GM18868 (cell line): ENCODE measurements at regions not wholly inside any gene's neighbourhood (a gene's known extent, or its start where the extent isn't known, plus 50 kb on each side); places are given as distances from the start of the nearest gene placed in this dataset.
A peak's percentile ranks its signal among the peaks of the same experiment; 100 is the strongest.

Source experiments
- ATAC-seq: cut with Tn5 transposase; IDR thresholded peaks from one replicate; pipeline ENCODE4 v1.9.1; 2021; ENCODE audit warnings: mild to moderate bottlenecking, moderate library complexity; ENCODE audit not compliant: unreplicated experiment

- no peak for ATAC-seq
Measured at GRCh38 chr13:73248711-73249580, 190.1 kb downstream of the KLF5 start.

- ATAC-seq: no peak
Measured at GRCh38 chr13:73248154-73248553, 189.3 kb downstream of the KLF5 start.

DNA sequence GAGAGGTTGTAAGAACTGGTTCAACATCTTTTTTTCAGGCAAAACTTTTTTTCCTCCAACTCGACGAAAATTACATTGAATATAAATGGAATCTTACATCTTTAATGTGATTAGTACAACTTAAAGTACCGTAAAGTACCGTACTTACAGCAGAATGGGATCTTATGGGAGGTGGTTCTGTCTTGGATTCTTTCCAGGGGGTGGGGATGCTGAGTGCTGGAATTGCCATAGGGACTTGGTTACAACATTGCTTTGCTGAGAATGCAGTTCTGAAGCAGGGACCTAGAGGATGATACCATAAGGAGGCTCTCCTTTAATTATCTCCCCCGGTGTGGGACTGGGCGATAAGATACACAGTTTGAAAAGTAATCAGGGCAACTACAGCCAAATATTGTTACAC, 186.4 kb downstream of the KLF5 start:
- ATAC-seq: no peak

GRCh38 chr13:73244467-73244866, 185.7 kb downstream of the KLF5 start:
- ATAC-seq: no peak

GRCh38 chr13:73242515-73243015, 183.8 kb downstream of the KLF5 start:
- ATAC-seq: no peak

GRCh38 chr13:73240193-73240592, 181.4 kb downstream of the KLF5 start:
- ATAC-seq: no peak

DNA sequence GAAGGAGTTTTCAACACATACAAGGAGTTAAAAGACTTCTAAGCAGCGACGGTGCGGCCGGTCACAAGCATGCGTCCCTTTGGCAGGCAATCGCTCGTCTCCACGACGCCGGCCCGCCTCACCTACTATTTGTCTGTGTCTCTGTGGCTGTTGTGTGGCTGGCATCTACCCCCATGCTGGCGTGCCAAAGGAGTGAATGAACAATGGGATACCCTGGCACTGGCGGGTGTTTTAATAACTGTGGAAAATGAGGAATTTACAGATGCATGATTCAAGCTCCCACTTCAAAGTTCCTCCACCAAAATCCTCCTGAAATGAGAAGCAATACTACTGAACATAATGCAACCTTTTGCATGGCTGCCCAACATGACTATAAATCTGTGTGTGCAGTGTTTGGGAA, 176.6 kb downstream of the KLF5 start:
- ATAC-seq: no peak

DNA sequence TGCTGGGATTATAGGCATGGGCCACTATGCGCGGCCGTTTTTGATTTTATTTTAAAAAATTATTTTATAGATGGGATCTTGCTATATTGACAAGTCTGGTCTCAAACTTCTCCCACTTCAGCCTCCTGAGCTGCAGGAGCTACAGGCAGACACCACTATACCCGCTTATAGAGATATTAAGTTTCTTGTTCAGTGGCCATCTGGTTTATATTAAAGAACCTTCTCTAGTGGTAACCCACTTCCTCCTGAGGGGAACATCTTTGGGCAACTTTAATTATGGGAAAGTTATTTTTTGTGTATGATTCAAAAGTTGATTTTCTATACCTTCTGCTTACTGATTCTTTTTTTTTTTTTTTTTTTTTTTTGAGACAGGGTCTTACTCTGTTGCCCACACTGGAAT, 172.7 kb downstream of the KLF5 start:
- no peak for ATAC-seq

DNA sequence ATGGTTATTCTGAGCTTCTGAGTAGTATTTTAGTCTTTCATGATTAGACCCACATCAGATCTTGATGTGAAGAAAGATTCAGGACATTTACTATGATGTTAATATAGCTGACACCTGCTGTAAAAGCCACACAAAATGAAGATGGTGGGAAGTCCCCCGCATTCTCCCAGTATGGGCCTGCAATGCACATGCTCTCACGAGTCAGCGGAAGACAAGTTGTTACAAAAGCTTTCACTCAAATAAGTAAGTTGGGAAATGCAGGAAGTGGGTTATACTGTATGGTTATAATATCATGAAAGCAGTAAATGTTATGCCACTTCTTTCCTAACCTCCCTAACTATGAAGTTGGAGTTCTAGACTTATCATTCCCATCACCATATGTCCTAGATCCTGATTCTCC, 171.9 kb downstream of the KLF5 start:
- ATAC-seq: no peak

DNA sequence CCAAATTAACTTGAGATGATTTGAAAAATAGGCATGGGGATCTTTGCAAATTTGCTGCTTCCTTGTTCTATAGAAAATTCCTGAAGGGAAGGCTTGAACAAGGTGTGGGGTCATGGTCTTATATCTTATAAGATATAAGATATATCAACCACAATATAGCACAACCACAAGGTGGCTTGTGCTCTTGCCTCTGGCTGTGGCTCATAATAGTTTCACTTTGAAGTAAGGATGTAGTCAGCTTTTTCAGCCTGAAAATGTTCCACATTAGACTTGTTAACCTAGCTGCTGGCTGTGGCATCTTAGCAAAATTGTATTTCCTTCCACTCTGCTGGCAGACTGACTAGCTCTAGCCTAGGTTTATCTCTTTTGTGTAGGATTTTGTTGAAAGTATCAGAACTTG, 169.7 kb downstream of the KLF5 start:
- no peak for ATAC-seq

GRCh38 chr13:73225990-73226389, 167.2 kb downstream of the KLF5 start:
- ATAC-seq: no peak

GRCh38 chr13:73224703-73225102, 165.9 kb downstream of the KLF5 start:
- no peak for ATAC-seq

DNA sequence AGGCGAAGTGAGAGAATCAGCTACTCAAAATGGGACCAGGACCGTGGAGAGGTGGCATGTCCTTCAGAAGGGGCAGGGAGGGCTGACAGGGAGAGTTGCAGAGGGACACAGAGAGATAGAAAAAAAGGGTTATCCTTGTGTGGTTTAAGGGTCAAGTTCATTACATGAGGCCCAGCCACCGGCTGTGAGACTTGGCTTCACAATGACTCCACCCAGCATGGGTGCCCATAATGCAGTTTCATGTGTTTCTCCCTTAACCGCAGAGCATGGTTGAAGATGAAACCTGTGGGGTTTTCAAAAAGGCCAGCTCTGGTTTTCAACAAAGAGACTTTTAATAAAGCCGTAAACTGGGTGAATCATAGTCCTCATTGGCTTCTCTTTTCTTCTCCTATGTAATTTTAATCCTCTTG, 164.6 kb downstream of the KLF5 start:
- peak; percentile 85 for ATAC-seq

DNA sequence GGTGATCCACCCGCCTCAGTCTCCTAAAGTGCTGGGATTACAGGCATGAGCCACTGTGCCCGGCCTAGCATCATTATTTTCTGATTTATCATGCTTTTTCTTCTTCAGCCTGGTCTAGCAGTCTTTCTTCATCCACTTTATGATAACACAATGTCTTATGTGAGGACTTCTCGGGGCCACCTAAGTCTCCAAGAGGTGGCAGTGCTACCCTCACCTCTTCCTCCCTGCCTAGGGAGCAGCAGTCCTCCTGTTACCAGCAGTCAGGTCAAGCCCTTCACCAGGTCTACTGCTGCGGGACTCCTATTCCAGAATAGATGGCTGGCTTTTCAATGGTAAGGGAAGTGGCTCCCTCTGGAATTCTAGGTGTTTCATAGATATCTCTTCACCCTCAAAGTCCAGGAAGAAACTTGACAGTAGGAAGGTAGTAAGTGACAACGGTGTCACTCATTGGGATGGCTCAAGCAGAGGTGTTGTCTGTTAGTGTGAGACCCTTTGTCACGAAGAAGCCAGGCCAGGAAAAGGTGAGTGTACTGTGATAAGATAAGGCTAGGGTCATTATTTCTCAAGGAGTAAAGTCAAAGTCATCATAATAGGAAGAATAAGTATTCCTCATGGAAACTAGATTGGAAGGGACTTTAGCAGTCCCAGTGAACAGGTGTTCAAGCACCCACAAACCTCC, 164.0 kb downstream of the KLF5 start:
- ATAC-seq: no peak

- ATAC-seq: no peak
Measured at GRCh38 chr13:73220966-73221720, 162.3 kb downstream of the KLF5 start.

DNA sequence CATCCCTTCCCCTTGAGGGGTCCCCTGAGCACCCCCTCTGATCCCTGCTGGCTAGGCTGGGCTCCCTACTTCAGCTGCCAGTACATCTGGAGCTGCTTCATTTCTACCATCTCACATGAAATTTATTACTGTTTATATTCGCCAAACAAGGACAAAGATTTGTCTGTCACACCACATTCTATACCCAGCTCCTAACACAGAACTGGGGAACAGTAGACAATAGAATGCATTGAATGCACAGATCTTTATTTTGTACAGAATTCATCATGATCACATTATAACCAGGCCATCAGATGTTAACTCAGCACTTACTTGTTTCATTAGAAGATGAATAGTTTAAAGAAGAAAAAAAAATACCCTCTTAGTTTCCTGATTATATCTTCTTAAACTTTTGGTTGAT, 159.4 kb downstream of the KLF5 start:
- ATAC-seq: no peak

DNA sequence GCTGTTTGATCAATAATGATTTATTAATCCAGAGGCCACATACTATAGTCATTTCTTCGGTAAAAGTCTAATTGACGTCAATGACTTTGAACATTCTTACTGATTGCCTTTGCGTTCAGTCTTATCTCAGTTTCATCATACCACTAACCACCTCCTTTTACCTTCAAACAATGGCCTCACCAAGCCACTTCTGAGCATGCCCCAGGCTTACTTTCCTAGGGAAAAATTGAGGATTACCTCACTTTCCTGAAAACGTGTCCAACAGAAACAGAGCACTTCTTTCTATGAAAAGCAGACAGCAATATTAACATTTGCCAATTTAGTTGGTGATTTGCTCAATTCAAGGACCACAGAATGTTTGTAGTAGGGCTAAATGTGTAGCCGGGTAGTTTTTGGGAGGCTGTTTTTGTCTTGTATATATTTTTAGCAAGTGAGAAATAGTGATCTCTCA, 157.6 kb downstream of the KLF5 start:
- no peak for ATAC-seq

DNA sequence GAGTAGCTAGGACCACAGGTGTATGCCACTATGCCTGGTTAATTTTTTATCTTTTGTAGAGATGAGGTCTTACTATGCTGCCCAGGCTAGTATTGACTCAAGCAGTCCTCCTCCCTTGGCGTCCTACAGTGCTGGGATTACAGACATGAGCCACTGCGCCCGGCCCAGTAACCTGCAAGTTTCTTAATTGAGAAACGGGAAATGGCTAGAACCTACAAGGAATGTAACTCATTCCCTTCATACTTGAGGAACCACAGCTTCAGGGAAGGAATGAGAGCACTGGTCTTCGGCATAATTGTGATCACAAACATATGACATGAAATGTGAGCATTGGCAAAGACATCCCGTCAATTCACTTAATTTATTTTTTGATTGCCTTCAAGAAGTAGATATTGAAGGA, 157.0 kb downstream of the KLF5 start:
- ATAC-seq: no peak

DNA sequence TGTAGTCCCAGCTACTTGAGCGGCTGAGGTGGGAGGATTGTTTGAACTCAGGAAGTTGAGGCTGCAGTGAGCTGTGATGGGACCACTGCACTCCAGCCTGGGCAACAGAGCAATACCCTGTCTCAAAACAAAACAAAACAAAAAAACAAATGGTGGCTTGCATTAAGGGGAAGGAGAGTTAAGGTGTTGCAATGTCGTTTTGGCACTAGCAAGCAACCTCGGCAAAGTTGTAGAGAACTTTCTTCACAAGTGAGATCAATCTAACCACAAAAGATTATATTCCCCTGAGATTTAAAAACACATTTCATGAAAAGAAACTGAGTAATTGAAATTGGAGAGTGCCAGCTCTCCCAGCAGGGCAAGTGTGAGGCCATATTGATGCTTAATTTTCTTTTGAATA, 153.7 kb downstream of the KLF5 start:
- no peak for ATAC-seq

GRCh38 chr13:73210218-73210883, 151.5 kb downstream of the KLF5 start:
- no peak for ATAC-seq

DNA sequence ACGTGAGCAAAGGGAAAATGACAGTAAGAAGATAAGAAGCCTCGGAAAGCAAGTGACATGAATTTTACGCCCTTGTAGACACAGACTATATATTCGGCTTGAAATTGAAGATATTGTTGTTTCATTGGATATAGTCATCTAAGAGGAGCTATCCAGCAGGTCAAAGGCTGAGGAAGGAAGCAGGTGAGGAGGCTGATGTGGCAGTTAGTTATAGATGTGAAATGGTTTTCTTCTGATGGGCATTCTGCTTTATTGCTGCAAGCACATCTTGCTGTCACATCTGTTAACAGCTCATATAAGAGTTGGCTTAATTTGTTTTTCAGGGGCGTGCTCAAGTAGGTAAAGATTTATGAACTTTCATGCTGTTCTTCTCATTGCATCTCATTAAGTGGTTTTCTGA, 146.1 kb downstream of the KLF5 start:
- no peak for ATAC-seq
